ENCODE measurements at regions not wholly inside any gene's neighbourhood (a gene's known extent, or its start where the extent isn't known, plus 50 kb on each side); places are given as distances from the start of the nearest gene placed in this dataset.
A peak's percentile ranks its signal among the peaks of the same experiment; 100 is the strongest.

- peak; percentile 74 for DNase-seq (ENCODE audit: insufficient read length, low spot score, missing footprints)
- Histone ChIP-seq H3K4me1 (ENCODE audit: insufficient read depth, low read length) (no peaks in the 10 kb centered on the region), H3K4me2 (ENCODE audit: insufficient read depth, low read length) (no peak overlapping the region), H3K4me3 (ENCODE audit: insufficient read depth, low read length) (no peak overlapping the region), H4K20me1 (ENCODE audit: insufficient read depth, low read length) (no peaks in the 10 kb centered on the region), H3K79me2 (ENCODE audit: insufficient read depth, low read length) (no peaks in the 10 kb centered on the region), H2AFZ (ENCODE audit: low read length) (no peak overlapping the region), H3K36me3 (ENCODE audit: insufficient read depth, low read length) (no peaks in the 10 kb centered on the region), H3K27me3 (ENCODE audit: insufficient read depth, low read length) (no peaks in the 10 kb centered on the region), H3K27ac (ENCODE audit: low read depth, low read length) (no peak overlapping the region), H3K9me3 (ENCODE audit: low read depth, low read length) (no peaks in the 10 kb centered on the region)
- TF ChIP-seq CTCF (IDR thresholded peaks at IDR 0.05; ENCODE audit: extremely low read depth, low read depth, low read length), result no peak
These were observed 190.0 kb upstream of the C14orf180 start for GRCh38 chr14:104389326-104390220.

DNA sequence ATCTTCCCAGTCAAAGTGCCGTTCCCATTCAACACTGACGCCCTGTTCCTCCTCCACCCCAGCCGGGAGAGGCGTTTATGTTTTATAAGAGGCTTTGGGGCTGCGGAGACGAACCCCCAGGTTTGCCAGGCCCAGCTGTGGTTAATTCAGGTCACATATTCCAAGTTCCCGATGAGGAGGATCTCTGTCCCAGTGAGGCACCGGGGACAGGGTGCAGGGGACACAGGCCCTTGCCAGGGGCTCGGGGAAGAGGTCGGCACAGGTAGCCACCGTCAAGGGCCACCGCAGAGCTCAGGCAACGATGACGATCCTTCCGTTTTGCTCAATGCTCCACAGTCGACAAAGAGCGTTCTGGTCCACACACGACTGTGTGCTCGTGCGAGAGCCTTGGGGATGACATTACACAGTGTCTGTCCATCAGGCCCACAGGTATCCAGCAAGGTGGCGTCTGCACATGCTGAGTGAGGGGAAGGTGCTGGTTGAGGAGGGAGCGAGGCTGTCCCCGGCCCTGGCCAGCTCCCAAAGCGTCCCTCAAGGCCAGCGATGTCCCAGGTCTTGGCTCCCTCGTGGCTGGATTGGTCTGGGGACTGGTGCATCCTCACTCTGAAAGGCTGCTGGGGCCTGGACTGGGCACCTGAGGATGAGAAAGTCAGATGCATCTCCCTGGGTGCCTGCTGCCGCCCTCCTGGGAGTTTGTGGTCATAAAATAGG, 189.2 kb upstream of the C14orf180 start:
- Histone ChIP-seq H3K9me3 (ENCODE audit: low read depth, low read length) (no peaks in the 10 kb centered on the region), H3K79me2 (ENCODE audit: insufficient read depth, low read length) (no peaks in the 10 kb centered on the region), H3K4me2 (ENCODE audit: insufficient read depth, low read length) (no peak overlapping the region), H3K36me3 (ENCODE audit: insufficient read depth, low read length) (no peaks in the 10 kb centered on the region), H3K4me3 (ENCODE audit: insufficient read depth, low read length) (no peak overlapping the region), H3K27ac (ENCODE audit: low read depth, low read length) (no peak overlapping the region), H3K4me1 (ENCODE audit: insufficient read depth, low read length) (no peaks in the 10 kb centered on the region), H2AFZ (ENCODE audit: low read length) (no peak overlapping the region), H4K20me1 (ENCODE audit: insufficient read depth, low read length) (no peaks in the 10 kb centered on the region), H3K27me3 (ENCODE audit: insufficient read depth, low read length) (no peaks in the 10 kb centered on the region)
- peak; percentile 52 for DNase-seq (ENCODE audit: insufficient read length, low spot score, missing footprints)
- no peak for TF ChIP-seq CTCF (IDR thresholded peaks at IDR 0.05; ENCODE audit: extremely low read depth, low read depth, low read length)

DNA sequence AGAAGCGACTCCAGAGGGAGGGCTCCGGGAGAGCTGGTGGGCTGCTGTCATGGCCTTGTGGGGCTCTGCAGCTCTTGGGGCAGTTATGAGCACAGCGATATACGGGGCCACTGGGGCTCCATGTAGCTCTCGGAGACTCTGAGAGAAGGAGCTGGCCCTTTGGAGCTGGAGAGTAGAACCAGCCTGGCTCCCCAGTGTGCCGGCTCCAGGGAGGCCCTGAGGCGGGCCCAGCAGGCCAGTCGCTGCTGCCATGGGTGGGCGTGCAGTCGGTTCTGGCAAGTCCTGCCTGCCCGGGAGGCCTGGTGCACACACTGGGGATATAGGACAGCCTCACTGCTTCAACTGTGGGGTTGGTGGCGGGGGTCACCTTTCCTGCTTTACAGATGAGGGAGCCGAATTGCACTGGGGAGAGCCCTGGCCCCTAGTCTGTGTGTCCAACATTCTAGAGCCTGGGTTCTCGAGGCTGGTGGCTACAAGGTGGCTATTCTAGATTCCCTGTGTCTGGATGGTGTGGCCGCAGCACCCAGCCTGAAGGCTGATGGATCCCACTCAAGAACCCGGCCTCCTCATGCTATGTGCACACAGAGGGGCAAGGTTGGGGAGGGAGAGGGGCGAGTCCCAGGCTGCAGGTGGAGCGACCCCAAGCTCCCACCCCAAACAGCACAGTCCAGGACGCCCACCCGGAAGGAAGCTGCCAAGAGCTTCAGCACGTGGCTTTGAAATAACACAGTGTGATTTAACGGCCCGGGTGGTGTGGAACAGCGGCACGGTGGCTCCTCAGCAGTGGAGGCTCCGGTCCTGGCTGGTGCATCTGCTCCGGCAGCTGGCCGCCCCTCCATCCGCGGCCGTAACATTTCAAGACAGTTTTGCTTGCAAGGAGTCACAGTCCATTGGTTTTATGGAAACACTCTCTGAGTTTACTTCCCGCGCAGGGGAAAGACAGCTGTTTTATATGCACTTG, 188.3 kb upstream of the C14orf180 start:
- Histone ChIP-seq H4K20me1 (ENCODE audit: insufficient read depth, low read length) (no peaks in the 10 kb centered on the region), H3K79me2 (ENCODE audit: insufficient read depth, low read length) (no peaks in the 10 kb centered on the region), H3K4me1 (ENCODE audit: insufficient read depth, low read length) (no peaks in the 10 kb centered on the region), H3K9me3 (ENCODE audit: low read depth, low read length) (no peaks in the 10 kb centered on the region), H3K36me3 (ENCODE audit: insufficient read depth, low read length) (no peaks in the 10 kb centered on the region), H2AFZ (ENCODE audit: low read length) (no peak overlapping the region), H3K27ac (ENCODE audit: low read depth, low read length) (no peak overlapping the region), H3K4me2 (ENCODE audit: insufficient read depth, low read length) (no peak overlapping the region), H3K27me3 (ENCODE audit: insufficient read depth, low read length) (no peaks in the 10 kb centered on the region), H3K4me3 (ENCODE audit: insufficient read depth, low read length) (no peak overlapping the region)
- peak; percentile 83 for DNase-seq (ENCODE audit: insufficient read length, low spot score, missing footprints)
- TF ChIP-seq CTCF (IDR thresholded peaks at IDR 0.05; ENCODE audit: extremely low read depth, low read depth, low read length), result no peak
